ENCODE measurements at regions not wholly inside any gene's neighbourhood (a gene's known extent, or its start where the extent isn't known, plus 50 kb on each side); places are given as distances from the start of the nearest gene placed in this dataset.

DNA sequence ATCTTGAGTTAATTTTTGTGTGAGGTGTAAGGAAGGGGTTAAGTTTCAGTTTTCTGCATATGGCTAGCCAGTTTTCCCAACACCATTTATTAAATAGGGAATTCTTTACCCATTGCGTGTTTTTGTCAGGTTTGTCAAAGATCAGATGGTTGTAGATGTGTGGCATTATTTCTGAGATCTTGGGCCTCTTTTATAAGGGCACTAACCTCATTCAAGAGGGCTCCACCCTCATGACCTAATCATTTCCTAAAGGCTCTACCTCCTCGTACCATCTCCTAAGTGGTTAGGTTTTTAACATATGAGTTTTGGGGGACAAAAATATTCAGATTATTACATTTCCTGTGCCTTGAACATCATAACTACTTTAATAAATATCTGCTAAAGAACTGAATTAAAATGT is 510.9 kb downstream of the UTRN start:
- no peak for DNase-seq

DNA sequence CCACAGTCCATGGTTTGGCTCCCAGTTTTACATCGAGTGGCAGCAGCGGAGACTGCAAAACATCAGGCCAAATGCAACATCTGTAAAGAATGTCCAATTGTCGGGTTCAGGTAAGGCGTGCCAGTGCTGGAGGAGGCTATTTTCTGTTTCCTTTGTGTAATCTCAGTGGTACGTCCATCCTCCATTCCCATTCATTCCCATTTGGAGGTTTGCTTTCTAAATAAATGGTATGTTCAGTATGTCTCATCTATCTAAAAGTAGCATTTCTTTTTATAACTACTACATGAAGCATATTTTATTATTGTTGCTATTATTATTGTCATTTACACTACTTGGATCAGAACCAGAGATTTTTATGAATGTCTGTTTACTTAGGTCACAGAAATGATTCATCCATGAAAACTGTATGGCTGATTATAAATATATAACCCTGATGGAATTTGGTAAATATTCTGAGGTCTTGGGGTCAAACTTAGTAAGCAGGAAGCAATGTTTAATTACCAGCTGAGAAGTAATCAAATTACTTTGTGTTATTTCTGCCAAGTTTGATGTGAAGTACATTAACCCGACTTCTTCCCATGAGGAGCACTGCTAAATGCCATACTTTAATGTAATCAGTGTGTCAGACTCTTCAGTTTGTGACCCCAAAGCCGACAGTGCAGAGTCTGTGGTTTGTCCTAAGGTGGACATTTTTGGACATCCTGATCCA is 512.9 kb downstream of the UTRN start:
- no peak for DNase-seq

DNA sequence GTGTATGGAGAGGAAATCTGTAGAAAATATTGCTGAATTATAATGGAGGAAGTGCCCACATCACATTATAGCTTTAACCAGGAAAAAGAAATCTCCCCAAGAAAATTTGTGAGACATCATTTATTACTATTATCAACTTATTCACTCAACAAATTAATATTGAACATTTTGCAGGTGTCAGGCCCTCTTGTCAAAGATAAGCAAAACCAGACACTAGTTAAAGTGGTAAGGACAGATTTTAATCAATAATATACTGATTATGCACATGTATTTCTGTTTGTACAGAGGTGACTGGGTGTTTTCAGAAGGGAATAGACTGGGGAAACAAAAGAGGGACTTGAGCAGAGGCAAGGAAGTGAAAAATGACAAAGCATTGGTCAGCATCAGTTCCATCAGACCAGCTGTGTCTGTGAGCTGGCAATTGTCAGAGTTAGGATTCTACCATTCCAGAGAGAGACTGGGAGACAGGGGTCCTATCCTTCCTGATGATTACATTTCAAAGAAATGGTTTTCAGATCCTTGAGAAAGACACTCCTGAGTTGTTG is 519.2 kb downstream of the UTRN start:
- no peak for DNase-seq

DNA sequence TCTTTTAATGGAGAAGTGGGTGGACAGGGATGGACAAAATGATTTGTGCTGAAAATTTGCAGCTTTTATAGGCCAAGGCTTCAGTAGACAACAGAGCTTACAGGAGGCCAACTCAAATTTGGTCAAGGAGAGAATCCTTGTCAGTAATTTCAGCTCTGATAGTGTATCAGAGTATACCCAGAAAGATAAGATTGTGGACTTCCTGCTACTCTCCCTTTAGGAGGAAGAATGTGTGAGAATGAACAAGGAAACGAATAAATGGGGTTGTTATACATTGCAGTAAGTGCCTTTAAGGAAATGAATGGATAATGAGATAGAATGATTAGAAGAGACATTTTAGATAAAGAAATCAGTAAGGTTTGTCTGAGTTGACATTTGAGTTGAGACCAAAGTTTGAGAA is 519.9 kb downstream of the UTRN start:
- DNase-seq: no peak

DNA sequence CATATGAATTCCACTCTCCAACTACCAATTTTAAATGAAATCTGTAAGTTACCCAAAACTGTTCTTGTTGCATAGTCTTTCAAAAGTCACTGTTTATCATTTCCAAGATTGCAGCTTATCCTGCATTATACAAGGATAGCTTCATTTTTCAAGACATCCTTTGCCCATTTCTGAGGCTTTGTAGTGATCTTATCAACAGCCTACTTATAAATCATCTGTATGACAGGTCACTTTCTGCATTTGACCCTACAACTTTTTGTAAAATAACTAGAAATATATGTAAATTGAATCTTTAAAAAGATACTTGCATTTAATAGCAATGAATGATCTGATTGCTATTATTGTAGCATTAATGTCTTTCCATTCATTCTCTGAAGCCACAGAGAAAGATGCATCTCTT is 521.1 kb downstream of the UTRN start:
- DNase-seq: no peak

DNA sequence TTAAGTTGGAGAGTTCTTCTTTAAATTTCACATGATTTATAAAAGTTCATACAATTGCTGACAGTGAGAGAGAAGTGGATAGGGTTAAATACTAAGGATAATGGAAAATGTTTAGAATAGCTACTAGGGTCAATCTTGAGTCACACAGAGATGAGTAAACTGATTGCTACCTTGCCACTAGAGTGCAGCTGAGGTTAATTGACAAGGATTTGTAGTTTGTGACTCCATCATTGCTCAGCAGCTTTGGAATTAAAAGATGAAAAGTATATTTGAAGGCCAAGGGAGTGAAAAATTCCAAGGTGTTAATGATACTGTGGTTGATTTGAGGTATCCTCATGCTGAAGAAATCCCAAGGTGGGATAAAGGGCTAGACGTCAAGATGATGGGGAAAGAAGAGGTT is 524.0 kb downstream of the UTRN start:
- DNase-seq: no peak

DNA sequence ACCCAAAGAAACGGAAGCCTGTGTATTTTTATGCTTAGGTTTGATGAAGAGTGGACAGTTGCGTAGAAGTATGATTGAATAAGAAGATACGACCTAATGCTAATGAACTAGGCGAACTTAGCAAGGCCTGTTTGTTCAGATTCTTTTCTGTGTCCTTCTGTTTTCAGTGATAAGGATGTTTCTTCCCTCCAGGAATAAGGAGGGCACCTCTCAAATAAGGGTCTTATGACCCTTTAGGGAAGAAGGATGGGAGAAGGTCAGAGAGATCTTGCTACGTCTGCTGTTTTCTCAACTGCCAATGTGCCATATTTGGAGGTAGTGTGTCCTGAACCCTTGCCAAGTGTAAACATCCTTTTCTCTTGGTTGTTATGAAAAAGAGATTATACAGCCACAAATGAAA is 524.8 kb downstream of the UTRN start:
- no peak for DNase-seq

DNA sequence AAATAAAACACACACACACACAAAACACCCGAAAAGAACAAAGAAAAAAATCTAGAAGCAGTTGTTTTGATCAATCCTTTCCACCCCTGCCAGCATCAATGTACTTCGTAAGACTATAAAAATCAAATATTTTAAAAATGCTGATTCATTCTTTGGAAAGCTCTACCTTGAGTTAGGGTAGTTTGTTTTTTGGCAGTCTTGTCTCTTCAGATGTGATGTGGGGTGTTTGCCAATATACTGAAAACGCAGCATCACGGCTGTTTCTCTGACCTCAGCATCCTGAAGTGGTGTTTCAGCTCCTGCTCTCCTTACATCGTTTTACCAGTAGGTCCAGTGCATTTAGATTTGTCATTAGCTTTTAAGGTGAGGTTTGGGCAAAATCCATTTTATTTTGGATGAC is 526.0 kb downstream of the UTRN start:
- DNase-seq: no peak

DNA sequence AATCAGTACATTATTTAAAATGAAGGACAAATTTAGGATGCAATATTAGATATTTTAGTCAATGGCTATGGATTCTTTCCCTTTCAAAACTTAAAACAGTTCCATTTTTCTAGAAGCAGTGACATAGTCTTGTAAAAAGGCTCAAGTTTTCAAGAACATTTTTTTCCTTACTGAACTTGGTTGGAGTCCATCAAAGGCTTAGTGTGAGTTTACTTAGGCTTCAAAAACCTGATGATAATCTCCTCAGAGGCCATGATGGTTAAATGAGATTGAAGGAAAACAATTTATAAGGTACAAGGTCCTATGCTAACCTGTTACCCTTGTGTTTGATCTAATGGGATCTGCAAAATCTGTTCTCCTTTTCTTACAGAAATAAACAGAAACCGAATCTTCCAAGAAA is 531.8 kb downstream of the UTRN start:
- DNase-seq: no peak

DNA sequence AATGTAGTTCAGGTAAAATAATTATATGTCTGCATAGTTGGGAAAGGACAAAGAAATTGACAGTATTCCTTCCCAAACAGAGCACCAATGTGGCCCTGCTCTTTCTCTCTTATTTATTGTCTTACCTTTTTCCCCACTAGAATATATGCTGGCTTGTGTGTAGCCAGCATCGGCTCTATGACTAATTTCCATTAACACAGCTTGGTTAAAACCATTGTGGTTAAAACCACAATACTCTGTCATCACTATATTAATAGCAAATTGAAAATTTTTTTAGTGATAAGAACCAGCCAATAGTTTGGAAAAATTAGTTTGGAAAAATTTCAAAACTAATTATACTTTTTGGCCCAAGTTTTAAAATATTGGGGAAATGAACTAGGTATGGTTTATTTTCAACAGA is 535.1 kb downstream of the UTRN start:
- DNase-seq: no peak

DNA sequence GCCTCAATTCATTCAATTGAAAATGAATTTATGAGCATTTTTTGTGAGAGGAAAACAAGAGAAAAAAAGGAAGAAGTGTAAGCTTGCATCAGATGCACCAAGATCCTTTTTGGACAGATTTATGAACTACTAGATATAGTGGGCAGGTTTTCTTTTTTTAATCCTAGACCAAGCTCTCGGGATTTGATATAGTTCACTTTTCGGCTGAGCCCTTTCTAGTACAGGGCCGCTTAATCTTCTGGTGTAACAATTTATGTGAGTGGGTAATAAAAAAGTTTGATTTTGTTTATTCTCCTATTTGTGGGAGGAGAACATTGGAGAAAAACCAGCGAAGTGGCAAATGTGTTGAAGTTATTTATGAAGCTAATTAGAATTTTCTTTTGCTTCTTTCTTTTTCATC is 538.0 kb downstream of the UTRN start:
- no peak for DNase-seq

DNA sequence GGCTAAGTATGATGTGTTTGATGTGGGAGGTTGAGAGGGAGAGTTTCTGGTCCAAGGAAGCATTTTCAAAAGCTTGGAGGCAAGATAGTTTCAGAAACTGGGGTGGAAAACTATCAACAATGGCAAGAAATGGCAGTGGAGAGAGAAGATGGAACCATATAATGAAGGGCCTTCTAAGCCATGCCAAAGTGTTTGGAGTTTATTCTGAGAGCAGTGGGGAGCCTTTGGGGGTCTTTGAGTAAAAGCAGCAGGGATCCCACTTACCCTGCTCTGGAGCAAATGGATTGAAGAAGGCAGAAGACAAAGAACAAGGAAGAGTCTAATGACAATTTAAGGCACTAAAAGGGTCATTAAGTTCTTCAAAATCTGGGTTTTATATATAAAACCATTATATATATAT is 538.9 kb downstream of the UTRN start:
- DNase-seq: no peak

DNA sequence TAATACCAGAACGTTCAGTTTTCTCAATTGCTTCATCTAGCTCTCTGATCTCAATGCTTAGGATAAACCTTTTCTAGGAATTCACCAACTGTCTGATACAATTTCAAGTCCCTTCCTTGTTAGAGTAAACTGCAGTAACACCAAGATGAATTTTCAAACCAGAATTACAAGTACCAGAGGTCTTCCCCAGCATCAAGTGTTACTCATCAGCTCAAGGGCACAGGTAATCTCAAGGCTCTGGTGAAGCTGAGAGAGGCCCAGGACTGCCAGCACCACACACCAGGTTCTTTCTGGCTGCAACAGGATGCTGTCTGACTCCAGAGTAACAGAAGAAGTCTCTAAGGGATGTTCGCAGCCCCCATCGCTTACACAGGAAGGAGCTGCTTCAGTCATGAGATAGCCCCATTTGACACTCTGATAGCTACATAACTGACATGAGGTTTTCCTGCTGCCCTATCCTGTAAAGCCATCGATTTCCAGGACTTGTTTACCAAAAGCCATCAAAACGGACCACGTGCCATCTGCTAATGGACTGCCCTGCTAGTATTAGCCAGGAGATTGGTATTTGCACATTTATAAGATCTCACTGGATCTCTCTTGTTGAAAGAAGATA is 549.4 kb downstream of the UTRN start:
- DNase-seq: no peak

DNA sequence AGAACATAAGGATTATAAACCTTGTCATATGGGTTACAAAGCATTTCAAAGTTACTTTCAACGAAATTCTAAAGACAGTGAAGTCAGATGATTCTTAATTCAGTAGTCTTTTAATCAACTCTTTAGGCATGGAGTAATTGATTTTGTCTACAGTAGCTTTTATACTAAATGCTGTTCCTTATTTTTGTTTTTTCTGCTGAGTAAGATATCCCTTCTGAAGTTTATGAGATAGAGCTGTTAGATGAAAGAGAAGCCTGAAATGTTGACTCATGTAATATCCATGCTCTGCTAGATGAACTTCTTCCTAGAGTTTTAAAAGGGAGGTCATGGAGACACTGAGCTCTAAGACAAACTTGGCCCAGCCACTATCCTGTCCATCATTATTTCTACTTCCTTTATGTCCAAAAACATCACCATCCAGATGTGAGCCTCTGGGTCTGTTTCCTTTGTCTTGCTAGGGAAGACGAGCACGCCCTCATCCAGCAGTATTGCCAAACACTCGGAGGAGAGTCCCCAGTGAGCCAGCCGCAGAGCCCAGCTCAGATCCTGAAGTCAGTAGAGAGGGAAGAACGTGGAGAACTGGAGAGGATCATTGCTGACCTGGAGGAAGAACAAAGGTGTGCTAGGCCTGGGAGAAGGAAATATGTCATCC is 550.3 kb downstream of the UTRN start:
- DNase-seq: no peak

DNA sequence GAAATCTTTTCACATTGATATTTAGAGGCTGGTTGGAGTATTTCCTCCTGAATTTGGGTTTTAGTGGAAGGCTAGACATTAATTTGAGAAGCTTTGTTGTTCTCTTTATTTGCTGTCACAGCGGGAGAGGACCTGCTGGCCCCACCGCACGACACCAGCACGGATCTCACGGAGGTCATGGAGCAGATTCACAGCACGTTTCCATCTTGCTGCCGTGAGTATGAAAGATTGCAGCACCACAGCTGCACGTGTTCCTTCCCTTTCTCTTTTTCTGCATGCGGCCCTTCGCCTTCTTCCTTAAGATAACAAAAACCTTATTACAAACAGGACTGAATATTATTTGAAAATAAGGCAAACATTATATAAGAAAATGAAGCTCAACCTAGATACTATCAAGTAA is 555.5 kb downstream of the UTRN start:
- DNase-seq: no peak

DNA sequence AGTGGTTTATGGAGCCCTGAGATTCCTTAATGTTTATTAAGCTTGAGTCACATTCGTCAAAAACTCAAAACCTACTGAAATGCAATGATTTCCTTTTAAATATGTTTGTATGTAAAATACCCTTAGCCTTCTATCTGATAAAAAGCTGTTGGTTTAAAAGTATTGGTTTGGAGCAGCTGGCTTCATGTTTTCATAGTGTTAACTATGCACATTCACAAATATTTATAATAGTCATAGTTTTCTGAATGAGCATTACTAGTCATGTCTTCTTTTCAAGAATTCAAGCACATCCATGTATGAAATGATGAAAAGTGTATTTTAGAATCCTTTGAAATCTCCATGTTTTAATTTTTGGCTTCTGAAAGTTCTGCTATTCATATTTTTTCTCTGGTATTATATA is 558.6 kb downstream of the UTRN start:
- no peak for DNase-seq

DNA sequence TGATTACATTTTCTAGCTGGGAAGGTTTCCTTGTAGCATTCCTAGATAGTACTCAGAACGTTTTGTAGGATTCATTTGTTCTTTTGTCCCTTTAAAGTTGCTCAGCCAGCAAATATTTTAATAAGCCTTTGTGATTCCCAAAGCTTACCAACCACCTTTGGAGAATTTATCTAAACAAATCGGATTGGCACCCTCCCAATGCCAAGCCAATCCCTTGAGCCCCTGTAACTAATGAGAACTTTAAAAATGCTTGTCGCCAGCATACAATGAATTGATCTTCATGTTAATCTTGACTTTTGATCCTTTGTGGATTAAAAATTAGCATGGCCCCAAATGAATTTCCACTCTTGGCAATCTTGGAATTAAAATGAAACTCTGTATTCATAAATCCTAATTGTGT is 559.5 kb downstream of the UTRN start:
- no peak for DNase-seq

DNA sequence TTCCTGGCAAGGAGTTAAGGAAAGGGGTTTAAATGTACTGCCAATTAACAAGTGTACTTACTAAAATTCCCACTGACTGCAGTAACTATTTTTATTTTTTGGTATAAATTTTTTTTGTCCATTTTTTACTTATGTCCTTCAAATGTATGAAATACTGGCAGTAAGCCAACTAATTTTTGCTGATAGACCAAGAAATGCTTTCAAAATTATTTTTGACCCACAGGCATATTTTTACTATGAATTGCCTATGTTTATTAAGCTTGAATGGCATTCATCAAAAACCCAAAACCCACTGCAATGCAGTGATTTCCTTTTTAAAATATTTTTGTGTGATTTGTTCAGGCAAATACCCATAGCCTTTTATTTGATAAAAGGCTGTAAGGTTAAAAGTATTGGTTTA is 560.1 kb downstream of the UTRN start:
- no peak for DNase-seq

DNA sequence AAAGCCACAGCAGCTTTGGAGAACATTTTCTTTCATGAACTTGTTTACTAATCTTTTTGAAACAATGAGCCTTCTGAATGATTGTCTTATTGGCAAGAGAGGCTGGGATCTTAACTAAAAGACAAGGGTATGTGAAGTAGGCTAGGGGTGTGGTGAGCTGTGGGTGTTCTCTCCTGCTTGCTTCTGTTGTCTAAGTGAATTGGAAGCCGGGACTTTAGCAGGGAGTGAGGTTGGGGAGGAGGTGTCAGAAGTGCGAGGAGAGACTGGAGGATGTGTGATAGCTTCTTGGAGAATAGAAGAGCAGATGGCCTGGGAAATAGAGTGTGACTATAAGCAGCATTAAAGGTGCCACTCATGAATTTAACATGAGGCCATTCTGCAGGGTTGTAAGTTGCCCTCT is 562.8 kb downstream of the UTRN start:
- DNase-seq: no peak

DNA sequence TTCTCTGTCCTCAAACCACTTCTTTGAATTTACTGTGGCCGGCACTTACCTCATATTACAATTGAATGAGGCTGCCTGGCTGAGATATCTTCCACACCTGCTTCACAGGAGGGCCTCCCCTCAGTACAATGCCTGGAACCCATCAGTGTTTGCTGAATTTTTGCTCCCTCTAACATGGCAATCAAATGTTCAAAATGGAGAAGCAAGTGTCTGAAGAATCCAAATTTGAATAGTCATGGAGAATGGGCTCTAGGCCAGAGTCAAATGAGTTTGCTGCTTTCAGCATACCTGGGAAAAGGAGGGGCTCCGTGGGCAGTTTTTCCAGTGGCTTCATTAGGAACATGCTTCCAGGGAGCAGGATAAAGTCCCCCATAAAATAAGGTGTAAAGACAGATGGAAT is 564.8 kb downstream of the UTRN start:
- DNase-seq: no peak

DNA sequence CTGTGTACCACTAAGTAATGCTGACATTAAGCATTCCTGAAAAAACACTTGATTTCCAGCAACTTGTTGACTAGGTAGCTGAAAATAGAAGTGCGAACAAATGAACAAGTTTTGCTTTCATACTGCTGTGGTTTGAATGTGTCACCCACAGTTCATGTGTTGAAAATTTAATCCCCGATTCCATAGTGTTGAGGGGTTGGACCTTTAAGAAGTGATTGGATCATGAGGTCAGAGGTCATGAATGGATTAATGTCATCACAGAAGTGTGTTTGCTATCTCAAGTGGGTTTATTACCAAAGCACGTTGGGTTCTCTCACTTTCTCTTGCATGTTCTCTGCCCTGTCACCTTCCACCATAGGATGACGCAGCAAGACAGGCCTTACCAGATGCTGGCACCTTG is 568.5 kb downstream of the UTRN start:
- DNase-seq: no peak

DNA sequence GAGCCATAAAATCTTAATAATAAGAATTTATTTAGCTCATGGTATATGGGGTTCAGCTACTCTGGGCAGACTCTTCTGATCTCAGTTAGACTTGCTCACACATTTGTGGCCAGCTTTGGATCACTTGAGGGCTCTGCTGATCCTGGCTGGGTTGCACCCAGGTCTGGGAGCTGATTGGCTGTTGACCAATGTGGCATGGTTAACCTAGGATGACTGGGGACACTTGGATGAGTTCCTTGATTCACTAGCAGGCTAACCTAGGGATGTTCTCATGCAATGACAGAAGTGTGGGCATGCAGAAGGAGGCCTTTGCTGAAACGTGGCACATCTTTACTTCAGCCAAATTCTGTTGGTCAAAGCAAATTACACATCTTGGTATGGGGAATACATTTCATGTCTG is 569.5 kb downstream of the UTRN start:
- no peak for DNase-seq

DNA sequence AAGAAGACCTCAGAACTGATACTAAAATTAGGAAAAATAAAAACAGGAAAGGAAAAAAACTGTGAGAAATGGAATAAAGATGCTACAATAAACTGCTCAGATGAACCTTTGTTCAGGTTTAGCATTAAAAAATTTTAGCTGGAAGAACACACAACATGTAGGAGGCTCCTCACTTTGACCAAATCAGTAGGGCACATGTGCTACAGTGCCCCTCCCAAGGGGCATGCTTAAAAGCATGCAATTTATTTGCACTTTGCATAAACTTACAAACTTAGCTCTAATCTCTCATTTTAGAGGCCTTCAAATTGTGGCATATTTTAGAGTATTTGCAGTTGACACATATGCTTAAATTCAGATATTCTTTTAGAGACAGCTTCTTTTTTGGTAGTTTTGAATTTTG is 570.2 kb downstream of the UTRN start:
- no peak for DNase-seq

DNA sequence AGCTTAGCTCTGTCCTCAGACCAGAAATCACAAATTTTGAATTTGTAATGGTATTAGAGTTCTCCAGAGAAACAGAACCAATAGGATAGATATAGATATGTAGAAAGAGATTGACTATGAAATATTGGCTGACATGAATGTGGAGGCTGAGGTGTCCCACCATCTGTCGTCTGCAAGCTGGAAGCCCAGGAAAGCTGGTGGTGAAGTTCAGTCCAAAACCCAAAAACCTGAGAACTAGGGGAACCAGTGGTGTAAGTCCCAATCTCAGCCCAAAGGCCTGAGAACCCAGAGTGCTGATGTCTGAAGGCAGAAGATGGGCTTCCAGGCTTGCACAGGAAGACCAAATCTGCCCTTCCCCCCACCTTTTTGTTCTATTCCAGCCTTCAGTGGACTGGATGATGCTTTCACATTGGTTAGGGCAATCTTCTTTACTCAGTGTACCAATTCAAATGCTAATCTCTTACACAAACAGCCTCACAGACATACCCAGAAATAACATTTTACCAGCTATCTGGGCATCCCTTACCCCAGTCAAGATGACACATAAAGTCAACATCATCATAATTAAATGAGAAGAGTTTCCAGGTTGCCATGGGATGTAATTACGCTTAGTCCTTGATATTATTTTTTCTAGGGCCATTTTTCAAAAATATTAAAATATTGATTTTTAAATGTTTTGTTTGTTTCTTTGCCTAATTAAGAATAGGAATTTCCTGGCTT is 570.8 kb downstream of the UTRN start:
- no peak for DNase-seq

Measured in NCI-H2029 treated with DMSO at 0.1 percent for 48 hours (cell line).